ENCODE measurements at regions not wholly inside any gene's neighbourhood (a gene's known extent, or its start where the extent isn't known, plus 50 kb on each side); places are given as distances from the start of the nearest gene placed in this dataset.

- no peaks in the 10 kb centered on the region for H3K27me3 ChIP-seq (ENCODE audit: control insufficient read depth in 1 of 2, insufficient read depth in 2 of 2, low read length in 2 of 2)
- 0% methylated on average over 2 of the region's 2 CpGs for WGBS (ENCODE audit: low lambda C conversion rate)
- ATAC-seq: no peak
- TF ChIP-seq ZBTB2 (CRISPR knock-in tag; IDR thresholded peaks at IDR 0.05; ENCODE audit: low read depth) (no peak), KLF13 (CRISPR knock-in tag; IDR thresholded peaks at IDR 0.05) (no peak), ZNF468 (CRISPR knock-in tag; IDR thresholded peaks at IDR 0.05) (no peak), ZNF225 (CRISPR knock-in tag; IDR thresholded peaks at IDR 0.05) (no peak), ZNF510 (CRISPR knock-in tag; IDR thresholded peaks at IDR 0.05; ENCODE audit: low read depth) (no peak), ZMAT3 (CRISPR knock-in tag; conservative IDR thresholded peaks at IDR 0.05) (no peak), REXO4 (CRISPR knock-in tag; IDR thresholded peaks at IDR 0.05; ENCODE audit: borderline replicate concordance) (no peak), MXI1 (IDR thresholded peaks at IDR 0.05; ENCODE audit: borderline replicate concordance, low read depth, low read length) (no peak), RFX3 (CRISPR knock-in tag; IDR thresholded peaks at IDR 0.05) (no peak), ZBTB40 (IDR thresholded peaks at IDR 0.05) (no peak), ZBTB40 (CRISPR knock-in tag; IDR thresholded peaks at IDR 0.05) (no peak), PITX1 (CRISPR knock-in tag; IDR thresholded peaks at IDR 0.05) (no peak), RNF219 (CRISPR knock-in tag; IDR thresholded peaks at IDR 0.05) (no peak)
Measured at GRCh38 chr7:18123508-18124239, 96.0 kb upstream of the PRPS1L1 start.

More at GRCh38 chr7:18123508-18124239, 96.0 kb upstream of the PRPS1L1 start:
- Histone ChIP-seq H3K36me3 (replicated peaks in 1 of 2; ENCODE audit: control insufficient read depth in 1 of 2, insufficient read depth in 2 of 2, low read length in 2 of 2) (no peaks in the 10 kb centered on the region), H4K20me1 (ENCODE audit: insufficient read depth, low read length) (no peaks in the 10 kb centered on the region), H2AFZ (ENCODE audit: low read length) (no peak overlapping the region), H3K4me3 (replicated peaks in 1 of 3; ENCODE audit: insufficient read depth in 1 of 3, low read depth in 2 of 3, low read length in 3 of 3) (no peak overlapping the region), H3K4me2 (ENCODE audit: low read depth, low read length) (no peak overlapping the region), H3K27ac (ENCODE audit: extremely low read length, insufficient read depth, low read length) (no peak overlapping the region), H3K79me2 (ENCODE audit: insufficient read depth, low read length) (no peaks in the 10 kb centered on the region), H3K9ac (ENCODE audit: insufficient read depth, low read depth, low read length) (no peak overlapping the region), H3K4me1 (ENCODE audit: insufficient read depth, low read length) (no peaks in the 10 kb centered on the region), H3K9me3 (ENCODE audit: low read length) (no peaks in the 10 kb centered on the region)
- DNase-seq (ENCODE audit: low spot score) (no peak), FAIRE-seq (no peak)
- in situ Hi-C loops (cut with HindIII; ENCODE audit: extremely low pct_ligation_motif_present, low pct_unique_long_range_greater_than_20kb): no loop called here
- BruUV-seq (replicated peaks): no TSS peak
- POLR2A ChIA-PET: no interaction called here
- CTCF ChIA-PET (ENCODE audit: low intra/inter-chr PET ratio, low total read pairs): no interaction called here
- intact Hi-C loops (cut with micrococcal nuclease; ENCODE audit: unreplicated experiment): no loop called here
